Hippocampal formation (tissue), 2 donors: ENCODE measurements at regions not wholly inside any gene's neighbourhood (a gene's known extent, or its start where the extent isn't known, plus 50 kb on each side); places are given as distances from the start of the nearest gene placed in this dataset.

ENCODE experiments used
- DNase-seq, 2 donors: peaks; one replicate each; lab custom pipeline; 2025; lab: John Stamatoyannopoulos, UW

- DNase-seq: no peak
These were observed 142.1 kb downstream of the CXCL12 start for GRCh38 chr10:44242826-44243225.

GRCh38 chr10:44242091-44242490, 142.8 kb downstream of the CXCL12 start:
- no peak for DNase-seq

- DNase-seq: no peak
These were observed 144.2 kb downstream of the CXCL12 start for GRCh38 chr10:44240584-44241205.

- no peak for DNase-seq
These were observed 146.7 kb downstream of the CXCL12 start for GRCh38 chr10:44238212-44238611.

- no peak for DNase-seq
These were observed 147.4 kb downstream of the CXCL12 start for GRCh38 chr10:44237364-44238049.

GRCh38 chr10:44235363-44235762, 149.5 kb downstream of the CXCL12 start:
- DNase-seq: no peak

GRCh38 chr10:44234483-44234875, 150.4 kb downstream of the CXCL12 start:
- no peak for DNase-seq

GRCh38 chr10:44233561-44234482, 151.1 kb downstream of the CXCL12 start:
- no peak for DNase-seq

- DNase-seq: no peak
These were observed 167.6 kb downstream of the CXCL12 start for GRCh38 chr10:44217274-44217820.

- no peak for DNase-seq
These were observed 168.8 kb downstream of the CXCL12 start for GRCh38 chr10:44216073-44216472.

GRCh38 chr10:44209811-44210210, 175.1 kb downstream of the CXCL12 start:
- no peak for DNase-seq

GRCh38 chr10:44207160-44207559, 177.7 kb downstream of the CXCL12 start:
- no peak for DNase-seq

- DNase-seq: no peak
These were observed 178.6 kb downstream of the CXCL12 start for GRCh38 chr10:44206127-44206818.

GRCh38 chr10:44205067-44205466, 179.8 kb downstream of the CXCL12 start:
- no peak for DNase-seq

GRCh38 chr10:44203535-44203934, 181.4 kb downstream of the CXCL12 start:
- DNase-seq: no peak

- DNase-seq: no peak
These were observed 181.9 kb downstream of the CXCL12 start for GRCh38 chr10:44202952-44203351.

GRCh38 chr10:44201656-44202055, 183.2 kb downstream of the CXCL12 start:
- no peak for DNase-seq

GRCh38 chr10:44201011-44201410, 183.9 kb downstream of the CXCL12 start:
- DNase-seq: no peak

- no peak for DNase-seq
These were observed 184.8 kb downstream of the CXCL12 start for GRCh38 chr10:44199991-44200655.

GRCh38 chr10:44199267-44199666, 185.6 kb downstream of the CXCL12 start:
- DNase-seq: no peak

- DNase-seq: no peak
These were observed 186.2 kb downstream of the CXCL12 start for GRCh38 chr10:44198780-44199097.
